H1 (cell line): ENCODE measurements at regions not wholly inside any gene's neighbourhood (a gene's known extent, or its start where the extent isn't known, plus 50 kb on each side); places are given as distances from the start of the nearest gene placed in this dataset.

ENCODE experiments used
- NANOG ChIP-seq: IDR thresholded peaks from 2 replicates; pipeline ENCODE4 v1.6.1; 2011; ENCODE audit warnings: low read length, low read depth, mild to moderate bottlenecking, inconsistent platforms; ENCODE audit not compliant: insufficient read depth, poor library complexity, severe bottlenecking

DNA sequence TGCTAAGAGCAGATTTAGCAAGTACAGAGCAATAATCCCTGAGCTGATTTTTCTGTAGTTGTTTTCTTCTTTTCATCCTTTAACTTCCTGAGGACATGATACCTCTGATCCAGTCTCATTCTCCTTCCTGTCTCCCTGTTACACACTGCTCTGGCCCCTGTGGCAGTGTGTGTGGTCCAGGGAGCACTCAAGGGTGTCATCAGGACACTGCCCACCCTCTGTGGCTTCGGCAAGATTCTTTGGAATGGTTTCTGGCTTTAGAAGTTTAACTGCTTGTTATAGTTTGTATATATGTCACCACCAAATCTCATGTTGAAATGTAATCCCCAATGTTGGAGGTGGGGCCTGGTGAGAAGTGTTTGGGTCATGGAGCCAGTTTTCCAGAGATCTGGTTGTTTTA lies 637.3 kb downstream of the BCOR start (continued):
- no peak for TF ChIP-seq NANOG
